HG03135 (cell line): ENCODE measurements at regions not wholly inside any gene's neighbourhood (a gene's known extent, or its start where the extent isn't known, plus 50 kb on each side); places are given as distances from the start of the nearest gene placed in this dataset.
"Not testable (repeated sequence)": the region's sequence is repeated elsewhere in the genome, so short reads cannot be mapped to it uniquely, and the experiment has no call there.

ENCODE experiments used
- ATAC-seq: cut with Tn5 transposase; IDR thresholded peaks from one replicate; pipeline ENCODE4 v1.9.1; 2021; ENCODE audit warnings: mild to moderate bottlenecking, moderate library complexity; ENCODE audit not compliant: unreplicated experiment

GRCh38 chr5:92019376-92019990 lies 636.4 kb upstream of the ARRDC3 start:
- ATAC-seq, result no peak

- ATAC-seq, result no peak
Observed at GRCh38 chr5:92017776-92018175, 634.7 kb upstream of the ARRDC3 start.

GRCh38 chr5:92011845-92012244 lies 628.7 kb upstream of the ARRDC3 start:
- ATAC-seq, result not testable (repeated sequence)

- ATAC-seq, result no peak
Observed at GRCh38 chr5:92003806-92004205, 620.7 kb upstream of the ARRDC3 start.

- no peak for ATAC-seq
Observed at GRCh38 chr5:92002721-92003274, 619.7 kb upstream of the ARRDC3 start.

GRCh38 chr5:91998774-91999173 lies 615.7 kb upstream of the ARRDC3 start:
- ATAC-seq, result no peak

- no peak for ATAC-seq
Observed at GRCh38 chr5:91983869-91984268, 600.8 kb upstream of the ARRDC3 start.

- ATAC-seq, result no peak
Observed at GRCh38 chr5:91978221-91978882, 595.2 kb upstream of the ARRDC3 start.

- ATAC-seq, result no peak
Observed at GRCh38 chr5:91977579-91977978, 594.5 kb upstream of the ARRDC3 start.

GRCh38 chr5:91976451-91976850 lies 593.3 kb upstream of the ARRDC3 start:
- ATAC-seq, result no peak

- no peak for ATAC-seq
Observed at GRCh38 chr5:91963166-91963565, 580.0 kb upstream of the ARRDC3 start.

- ATAC-seq, result no peak
Observed at GRCh38 chr5:91957666-91958065, 574.5 kb upstream of the ARRDC3 start.

- no peak for ATAC-seq
Observed at GRCh38 chr5:91956738-91957137, 573.6 kb upstream of the ARRDC3 start.

GRCh38 chr5:91955610-91956009 lies 572.5 kb upstream of the ARRDC3 start:
- no peak for ATAC-seq

- ATAC-seq, result no peak
Observed at GRCh38 chr5:91954136-91954535, 571.0 kb upstream of the ARRDC3 start.

GRCh38 chr5:91950328-91950727 lies 567.2 kb upstream of the ARRDC3 start:
- no peak for ATAC-seq

GRCh38 chr5:91946870-91947269 lies 563.8 kb upstream of the ARRDC3 start:
- ATAC-seq, result no peak

- ATAC-seq, result no peak
Observed at GRCh38 chr5:91941588-91941987, 558.5 kb upstream of the ARRDC3 start.

- no peak for ATAC-seq
Observed at GRCh38 chr5:91938441-91938840, 555.3 kb upstream of the ARRDC3 start.

- ATAC-seq, result no peak
Observed at GRCh38 chr5:91937121-91937520, 554.0 kb upstream of the ARRDC3 start.

- ATAC-seq, result no peak
Observed at GRCh38 chr5:91929522-91929817, 546.4 kb upstream of the ARRDC3 start.

GRCh38 chr5:91928754-91929521 lies 545.8 kb upstream of the ARRDC3 start:
- no peak for ATAC-seq
